HEK293 (cell line): ENCODE measurements at regions not wholly inside any gene's neighbourhood (a gene's known extent, or its start where the extent isn't known, plus 50 kb on each side); places are given as distances from the start of the nearest gene placed in this dataset.

Experiments used
- CTCF ChIA-PET: fragments of 350-600 bp; formaldehyde crosslinking; extraction: SDS; loops from one replicate; lab custom pipeline; 2021; ENCODE audit warnings: antibody characterized with exemption; lab: Yijun Ruan, JAX
- POLR2A ChIA-PET: fragments of 300-600 bp; formaldehyde crosslinking; extraction: SDS; loops from one replicate; lab custom pipeline; 2020; ENCODE audit warnings: antibody characterized with exemption, inconsistent platforms; lab: Yijun Ruan, JAX
- H3K27ac ChIP-seq: fragments of 200-500 bp; sonication (Bioruptor generic); 2 replicates; pipeline ENCODE4 v1.5.1; 2014; ENCODE audit warnings: low read depth, low read length, control low read depth, inconsistent platforms; ENCODE audit errors: extremely low read depth
- H3K36me3 ChIP-seq, 2 experiments: fragments of 200-500 bp in 1 of 2; sonication (Bioruptor generic) in 1 of 2; 1 replicate in 1 of 2; 2 replicates in 1 of 2; pipeline ENCODE4 v1.5.1; 2014 to 2017; ENCODE audit warnings: inconsistent platforms in 2 of 2, low read length in 2 of 2; ENCODE audit not compliant: control insufficient read depth in 2 of 2, insufficient read depth in 1 of 2
- H3K4me1 ChIP-seq: fragments of 200-500 bp; sonication (Bioruptor generic); 2 replicates; pipeline ENCODE4 v1.5.1; 2014; ENCODE audit warnings: mild to moderate bottlenecking, low read length, inconsistent platforms; ENCODE audit not compliant: control insufficient read depth, insufficient read depth
- H3K4me3 ChIP-seq: 2 replicates; pipeline ENCODE4 v1.5.1; 2011; ENCODE audit warnings: low read depth, mild to moderate bottlenecking, control low read depth, low read length, moderate library complexity
- H3K9me3 ChIP-seq: fragments of 200-500 bp; sonication (Bioruptor generic); 2 replicates; pipeline ENCODE4 v1.5.1; 2014; ENCODE audit warnings: low read depth, low read length, inconsistent platforms; ENCODE audit not compliant: control insufficient read depth, insufficient read depth
- GLIS1 ChIP-seq: fragments of 450-650 bp; formaldehyde crosslinking; IDR thresholded peaks from 2 replicates; pipeline ENCODE4 v1.5.1; 2016; ENCODE audit warnings: missing biosample characterization, missing genetic modification characterization
- ZFP69B ChIP-seq: fragments of 450-650 bp; formaldehyde crosslinking; IDR thresholded peaks from 2 replicates; pipeline ENCODE4 v1.5.1; 2016; ENCODE audit warnings: missing biosample characterization, missing genetic modification characterization
- ZNF10 ChIP-seq: fragments of 450-650 bp; formaldehyde crosslinking; IDR thresholded peaks from 2 replicates; pipeline ENCODE4 v1.5.1; 2017; ENCODE audit warnings: missing biosample characterization, missing genetic modification characterization
- ZNF175 ChIP-seq: fragments of 450-650 bp; formaldehyde crosslinking; IDR thresholded peaks from 2 replicates; pipeline ENCODE4 v1.5.1; 2016; ENCODE audit warnings: missing biosample characterization, missing genetic modification characterization
- ZNF214 ChIP-seq: fragments of 450-650 bp; formaldehyde crosslinking; IDR thresholded peaks from 2 replicates; pipeline ENCODE4 v1.5.1; 2017; ENCODE audit warnings: missing biosample characterization, mild to moderate bottlenecking, missing genetic modification characterization, borderline replicate concordance
- ZNF24 ChIP-seq: fragments of 450-650 bp; formaldehyde crosslinking; IDR thresholded peaks from 2 replicates; pipeline ENCODE4 v1.5.1; 2016; ENCODE audit warnings: missing biosample characterization, missing genetic modification characterization
- ZNF350 ChIP-seq: fragments of 450-650 bp; formaldehyde crosslinking; IDR thresholded peaks from 2 replicates; pipeline ENCODE4 v1.5.0; 2017; ENCODE audit warnings: missing biosample characterization, mild to moderate bottlenecking, missing genetic modification characterization
- ZNF423 ChIP-seq: fragments of 450-650 bp; formaldehyde crosslinking; IDR thresholded peaks from 2 replicates; pipeline ENCODE4 v1.5.1; 2016; ENCODE audit warnings: missing biosample characterization, missing genetic modification characterization
- ZNF501 ChIP-seq: fragments of 450-650 bp; formaldehyde crosslinking; IDR thresholded peaks from 2 replicates; pipeline ENCODE4 v1.5.1; 2016; ENCODE audit warnings: missing biosample characterization, missing genetic modification characterization
- ZNF514 ChIP-seq: fragments of 450-650 bp; formaldehyde crosslinking; IDR thresholded peaks from 2 replicates; pipeline ENCODE4 v1.5.1; 2016; ENCODE audit warnings: missing biosample characterization, missing genetic modification characterization
- ZNF544 ChIP-seq: fragments of 450-650 bp; formaldehyde crosslinking; IDR thresholded peaks from 2 replicates; pipeline ENCODE4 v1.5.0; 2017; ENCODE audit warnings: missing biosample characterization, missing genetic modification characterization
- ZNF548 ChIP-seq: fragments of 450-650 bp; formaldehyde crosslinking; IDR thresholded peaks from 2 replicates; pipeline ENCODE4 v1.5.1; 2016; ENCODE audit warnings: missing biosample characterization, missing genetic modification characterization
- ZNF610 ChIP-seq: fragments of 450-650 bp; formaldehyde crosslinking; IDR thresholded peaks from 2 replicates; pipeline ENCODE4 v1.5.1; 2016; ENCODE audit warnings: missing biosample characterization, missing genetic modification characterization, borderline replicate concordance
- ZNF658 ChIP-seq: fragments of 450-650 bp; formaldehyde crosslinking; IDR thresholded peaks from 2 replicates; pipeline ENCODE4; 2016; ENCODE audit warnings: missing biosample characterization, missing genetic modification characterization
- ZNF660 ChIP-seq: fragments of 450-650 bp; IDR thresholded peaks from 2 replicates; pipeline ENCODE4 v1.5.1; 2018; ENCODE audit warnings: missing biosample characterization, mild to moderate bottlenecking, missing genetic modification characterization
- ZNF747 ChIP-seq: fragments of 450-650 bp; formaldehyde crosslinking; IDR thresholded peaks from 2 replicates; pipeline ENCODE4 v1.5.1; 2016; ENCODE audit warnings: missing biosample characterization, missing genetic modification characterization
- ZSCAN16 ChIP-seq: fragments of 450-650 bp; formaldehyde crosslinking; IDR thresholded peaks from 2 replicates; pipeline ENCODE4 v1.5.1; 2016; ENCODE audit warnings: missing biosample characterization, missing genetic modification characterization
- ZSCAN30 ChIP-seq: fragments of 450-650 bp; IDR thresholded peaks from 2 replicates; pipeline ENCODE4 v1.5.1; 2018; ENCODE audit warnings: missing biosample characterization, mild to moderate bottlenecking, missing genetic modification characterization, moderate library complexity
- TF ChIP-seq, protein P1 (sequence below): fragments of 450-650 bp; formaldehyde crosslinking; IDR thresholded peaks from 2 replicates; pipeline ENCODE4 v1.5.1; 2016; ENCODE audit warnings: missing biosample characterization, missing genetic modification characterization
- TF ChIP-seq, protein P2 (sequence below): fragments of 450-650 bp; formaldehyde crosslinking; IDR thresholded peaks from 2 replicates; pipeline ENCODE4 v1.5.1; 2016; ENCODE audit warnings: missing biosample characterization, missing genetic modification characterization
- TF ChIP-seq, protein P3 (sequence below): fragments of 450-650 bp; formaldehyde crosslinking; IDR thresholded peaks from 2 replicates; pipeline ENCODE4 v1.5.1; 2016; ENCODE audit warnings: missing biosample characterization, missing genetic modification characterization
- TF ChIP-seq, protein P4 (sequence below): fragments of 450-650 bp; formaldehyde crosslinking; IDR thresholded peaks from 2 replicates; pipeline ENCODE4 v1.5.1; 2016; ENCODE audit warnings: missing biosample characterization, missing genetic modification characterization, low read depth
- TF ChIP-seq, protein P5 (sequence below): fragments of 450-650 bp; formaldehyde crosslinking; IDR thresholded peaks from 2 replicates; pipeline ENCODE4 v1.5.1; 2016; ENCODE audit warnings: missing biosample characterization, missing genetic modification characterization

DNA sequence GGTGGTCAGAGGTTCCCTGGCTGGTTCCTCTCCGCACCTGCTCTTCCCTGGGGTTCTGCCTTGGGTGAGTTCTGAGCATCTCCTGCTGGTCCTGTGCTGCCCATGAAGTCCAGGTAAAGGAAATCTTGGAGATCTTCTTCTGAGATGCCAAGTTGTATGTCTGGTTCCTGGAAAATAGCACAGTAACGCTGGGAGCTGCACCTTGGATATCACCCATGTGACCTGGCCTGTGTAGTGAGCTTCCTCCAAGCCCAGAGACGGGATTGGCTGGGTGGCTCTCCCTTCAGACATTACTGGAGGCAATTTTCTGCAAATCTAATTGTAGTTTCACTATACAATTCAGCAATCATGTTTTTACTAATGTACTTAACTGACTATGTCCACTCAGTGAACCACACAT, 1281.1 kb downstream of the TMEM121 start:
- ChIA-PET CTCF (interaction anchor here (1.1 to 2.2 kb wide), 3 partner anchors 17 to 66 kb away, joined by 4 to 7 read pairs (median 5); no protein-coding TSS in a partner anchor), POLR2A (no interaction called here)
- no peak overlapping the region for H3K27ac ChIP-seq
- no peak for TF ChIP-seq ZNF10 (tag by site-specific recombination)
- TF ChIP-seq ZNF610 (tag by site-specific recombination): no peak
- TF ChIP-seq ZNF660 (tag by site-specific recombination): no peak
- no peak for TF ChIP-seq ZNF658 (tag by site-specific recombination)
- TF ChIP-seq ZNF24 (tag by site-specific recombination): no peak
- TF ChIP-seq ZNF423 (tag by site-specific recombination): no peak
- no peak for TF ChIP-seq GLIS1 (tag by site-specific recombination)
- no peak for TF ChIP-seq ZNF175
- no peak for TF ChIP-seq ZNF544 (tag by site-specific recombination)
- TF ChIP-seq ZNF350 (tag by site-specific recombination): no peak
- TF ChIP-seq, protein P1, sequence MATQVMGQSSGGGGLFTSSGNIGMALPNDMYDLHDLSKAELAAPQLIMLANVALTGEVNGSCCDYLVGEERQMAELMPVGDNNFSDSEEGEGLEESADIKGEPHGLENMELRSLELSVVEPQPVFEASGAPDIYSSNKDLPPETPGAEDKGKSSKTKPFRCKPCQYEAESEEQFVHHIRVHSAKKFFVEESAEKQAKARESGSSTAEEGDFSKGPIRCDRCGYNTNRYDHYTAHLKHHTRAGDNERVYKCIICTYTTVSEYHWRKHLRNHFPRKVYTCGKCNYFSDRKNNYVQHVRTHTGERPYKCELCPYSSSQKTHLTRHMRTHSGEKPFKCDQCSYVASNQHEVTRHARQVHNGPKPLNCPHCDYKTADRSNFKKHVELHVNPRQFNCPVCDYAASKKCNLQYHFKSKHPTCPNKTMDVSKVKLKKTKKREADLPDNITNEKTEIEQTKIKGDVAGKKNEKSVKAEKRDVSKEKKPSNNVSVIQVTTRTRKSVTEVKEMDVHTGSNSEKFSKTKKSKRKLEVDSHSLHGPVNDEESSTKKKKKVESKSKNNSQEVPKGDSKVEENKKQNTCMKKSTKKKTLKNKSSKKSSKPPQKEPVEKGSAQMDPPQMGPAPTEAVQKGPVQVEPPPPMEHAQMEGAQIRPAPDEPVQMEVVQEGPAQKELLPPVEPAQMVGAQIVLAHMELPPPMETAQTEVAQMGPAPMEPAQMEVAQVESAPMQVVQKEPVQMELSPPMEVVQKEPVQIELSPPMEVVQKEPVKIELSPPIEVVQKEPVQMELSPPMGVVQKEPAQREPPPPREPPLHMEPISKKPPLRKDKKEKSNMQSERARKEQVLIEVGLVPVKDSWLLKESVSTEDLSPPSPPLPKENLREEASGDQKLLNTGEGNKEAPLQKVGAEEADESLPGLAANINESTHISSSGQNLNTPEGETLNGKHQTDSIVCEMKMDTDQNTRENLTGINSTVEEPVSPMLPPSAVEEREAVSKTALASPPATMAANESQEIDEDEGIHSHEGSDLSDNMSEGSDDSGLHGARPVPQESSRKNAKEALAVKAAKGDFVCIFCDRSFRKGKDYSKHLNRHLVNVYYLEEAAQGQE (tag by site-specific recombination): no peak
- TF ChIP-seq, protein P2, sequence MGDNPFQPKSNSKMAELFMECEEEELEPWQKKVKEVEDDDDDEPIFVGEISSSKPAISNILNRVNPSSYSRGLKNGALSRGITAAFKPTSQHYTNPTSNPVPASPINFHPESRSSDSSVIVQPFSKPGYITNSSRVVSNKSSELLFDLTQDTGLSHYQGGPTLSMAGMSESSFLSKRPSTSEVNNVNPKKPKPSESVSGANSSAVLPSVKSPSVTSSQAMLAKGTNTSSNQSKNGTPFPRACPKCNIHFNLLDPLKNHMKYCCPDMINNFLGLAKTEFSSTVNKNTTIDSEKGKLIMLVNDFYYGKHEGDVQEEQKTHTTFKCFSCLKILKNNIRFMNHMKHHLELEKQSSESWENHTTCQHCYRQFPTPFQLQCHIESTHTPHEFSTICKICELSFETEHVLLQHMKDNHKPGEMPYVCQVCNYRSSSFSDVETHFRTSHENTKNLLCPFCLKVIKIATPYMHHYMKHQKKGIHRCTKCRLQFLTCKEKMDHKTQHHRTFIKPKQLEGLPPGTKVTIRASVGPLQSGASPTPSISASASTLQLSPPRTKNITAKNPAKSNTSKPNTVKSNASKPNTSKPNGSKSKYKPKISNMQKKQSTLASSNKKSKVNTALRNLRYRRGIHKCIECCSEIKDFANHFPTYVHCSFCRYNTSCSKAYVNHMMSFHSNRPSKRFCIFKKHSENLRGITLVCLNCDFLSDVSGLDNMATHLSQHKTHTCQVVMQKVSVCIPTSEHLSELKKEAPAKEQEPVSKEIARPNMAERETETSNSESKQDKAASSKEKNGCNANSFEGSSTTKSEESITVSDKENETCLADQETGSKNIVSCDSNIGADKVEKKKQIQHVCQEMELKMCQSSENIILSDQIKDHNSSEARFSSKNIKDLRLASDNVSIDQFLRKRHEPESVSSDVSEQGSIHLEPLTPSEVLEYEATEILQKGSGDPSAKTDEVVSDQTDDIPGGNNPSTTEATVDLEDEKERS (tag by site-specific recombination): no peak
- TF ChIP-seq ZNF747 (tag by site-specific recombination): no peak
- TF ChIP-seq ZNF501 (tag by site-specific recombination): no peak
- H3K9me3 ChIP-seq: no peaks in the 10 kb centered on the region; the same call in 1 of the 2 replicates
- H3K4me3 ChIP-seq: no peak overlapping the region
- no peaks in the 10 kb centered on the region for H3K4me1 ChIP-seq
- H3K36me3 ChIP-seq: no peaks in the 10 kb centered on the region

DNA sequence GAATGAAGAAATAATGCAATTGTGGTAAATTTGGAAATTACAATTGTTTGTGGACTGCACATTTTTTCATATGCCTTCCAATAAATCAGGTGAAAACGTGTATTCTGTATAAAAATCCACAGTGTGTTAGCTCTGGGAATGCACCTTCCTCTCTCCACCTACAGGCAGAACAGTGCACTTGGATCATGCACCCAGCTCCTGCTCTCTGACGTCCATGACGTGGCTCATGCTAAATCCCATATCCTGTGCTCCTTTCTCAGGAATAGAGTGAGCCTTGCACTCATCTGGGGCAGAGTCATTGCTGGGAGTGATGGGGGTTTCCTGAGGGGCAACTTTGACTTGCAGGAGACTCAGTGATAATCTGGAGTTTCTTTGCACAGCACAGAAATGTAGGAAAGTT, 1282.1 kb downstream of the TMEM121 start:
- CTCF ChIA-PET: interaction anchor here (1.1 to 2.2 kb wide), 3 partner anchors 18 to 65 kb away, joined by 4 to 7 read pairs (median 5); no protein-coding TSS in a partner anchor
- H3K27ac ChIP-seq: no peak overlapping the region
- TF ChIP-seq ZNF214 (tag by site-specific recombination) (no peak), ZNF548 (tag by site-specific recombination) (no peak), ZNF514 (tag by site-specific recombination) (no peak), ZSCAN16 (tag by site-specific recombination) (no peak), ZFP69B (no peak), ZSCAN30 (no peak)
- TF ChIP-seq, protein P3, sequence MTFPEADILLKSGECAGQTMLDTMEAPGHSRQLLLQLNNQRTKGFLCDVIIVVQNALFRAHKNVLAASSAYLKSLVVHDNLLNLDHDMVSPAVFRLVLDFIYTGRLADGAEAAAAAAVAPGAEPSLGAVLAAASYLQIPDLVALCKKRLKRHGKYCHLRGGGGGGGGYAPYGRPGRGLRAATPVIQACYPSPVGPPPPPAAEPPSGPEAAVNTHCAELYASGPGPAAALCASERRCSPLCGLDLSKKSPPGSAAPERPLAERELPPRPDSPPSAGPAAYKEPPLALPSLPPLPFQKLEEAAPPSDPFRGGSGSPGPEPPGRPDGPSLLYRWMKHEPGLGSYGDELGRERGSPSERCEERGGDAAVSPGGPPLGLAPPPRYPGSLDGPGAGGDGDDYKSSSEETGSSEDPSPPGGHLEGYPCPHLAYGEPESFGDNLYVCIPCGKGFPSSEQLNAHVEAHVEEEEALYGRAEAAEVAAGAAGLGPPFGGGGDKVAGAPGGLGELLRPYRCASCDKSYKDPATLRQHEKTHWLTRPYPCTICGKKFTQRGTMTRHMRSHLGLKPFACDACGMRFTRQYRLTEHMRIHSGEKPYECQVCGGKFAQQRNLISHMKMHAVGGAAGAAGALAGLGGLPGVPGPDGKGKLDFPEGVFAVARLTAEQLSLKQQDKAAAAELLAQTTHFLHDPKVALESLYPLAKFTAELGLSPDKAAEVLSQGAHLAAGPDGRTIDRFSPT (tag by site-specific recombination): no peak
- TF ChIP-seq, protein P4, sequence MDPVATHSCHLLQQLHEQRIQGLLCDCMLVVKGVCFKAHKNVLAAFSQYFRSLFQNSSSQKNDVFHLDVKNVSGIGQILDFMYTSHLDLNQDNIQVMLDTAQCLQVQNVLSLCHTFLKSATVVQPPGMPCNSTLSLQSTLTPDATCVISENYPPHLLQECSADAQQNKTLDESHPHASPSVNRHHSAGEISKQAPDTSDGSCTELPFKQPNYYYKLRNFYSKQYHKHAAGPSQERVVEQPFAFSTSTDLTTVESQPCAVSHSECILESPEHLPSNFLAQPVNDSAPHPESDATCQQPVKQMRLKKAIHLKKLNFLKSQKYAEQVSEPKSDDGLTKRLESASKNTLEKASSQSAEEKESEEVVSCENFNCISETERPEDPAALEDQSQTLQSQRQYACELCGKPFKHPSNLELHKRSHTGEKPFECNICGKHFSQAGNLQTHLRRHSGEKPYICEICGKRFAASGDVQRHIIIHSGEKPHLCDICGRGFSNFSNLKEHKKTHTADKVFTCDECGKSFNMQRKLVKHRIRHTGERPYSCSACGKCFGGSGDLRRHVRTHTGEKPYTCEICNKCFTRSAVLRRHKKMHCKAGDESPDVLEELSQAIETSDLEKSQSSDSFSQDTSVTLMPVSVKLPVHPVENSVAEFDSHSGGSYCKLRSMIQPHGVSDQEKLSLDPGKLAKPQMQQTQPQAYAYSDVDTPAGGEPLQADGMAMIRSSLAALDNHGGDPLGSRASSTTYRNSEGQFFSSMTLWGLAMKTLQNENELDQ (tag by site-specific recombination): no peak
- TF ChIP-seq, protein P5, sequence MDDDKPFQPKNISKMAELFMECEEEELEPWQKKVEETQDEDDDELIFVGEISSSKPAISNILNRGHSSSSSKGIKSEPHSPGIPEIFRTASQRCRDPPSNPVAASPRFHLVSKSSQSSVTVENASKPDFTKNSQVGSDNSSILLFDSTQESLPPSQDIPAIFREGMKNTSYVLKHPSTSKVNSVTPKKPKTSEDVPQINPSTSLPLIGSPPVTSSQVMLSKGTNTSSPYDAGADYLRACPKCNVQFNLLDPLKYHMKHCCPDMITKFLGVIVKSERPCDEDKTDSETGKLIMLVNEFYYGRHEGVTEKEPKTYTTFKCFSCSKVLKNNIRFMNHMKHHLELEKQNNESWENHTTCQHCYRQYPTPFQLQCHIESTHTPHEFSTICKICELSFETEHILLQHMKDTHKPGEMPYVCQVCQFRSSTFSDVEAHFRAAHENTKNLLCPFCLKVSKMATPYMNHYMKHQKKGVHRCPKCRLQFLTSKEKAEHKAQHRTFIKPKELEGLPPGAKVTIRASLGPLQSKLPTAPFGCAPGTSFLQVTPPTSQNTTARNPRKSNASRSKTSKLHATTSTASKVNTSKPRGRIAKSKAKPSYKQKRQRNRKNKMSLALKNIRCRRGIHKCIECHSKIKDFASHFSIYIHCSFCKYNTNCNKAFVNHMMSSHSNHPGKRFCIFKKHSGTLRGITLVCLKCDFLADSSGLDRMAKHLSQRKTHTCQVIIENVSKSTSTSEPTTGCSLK (tag by site-specific recombination): no peak

More for the DNA sequence above, 1282.1 kb downstream of the TMEM121 start:
- Histone ChIP-seq H3K4me1 (no peaks in the 10 kb centered on the region), H3K4me3 (no peak overlapping the region), H3K36me3 (no peaks in the 10 kb centered on the region), H3K9me3 (no peaks in the 10 kb centered on the region; the same call in 1 of the 2 replicates)
- POLR2A ChIA-PET: no interaction called here
